ENCODE measurements at regions not wholly inside any gene's neighbourhood (a gene's known extent, or its start where the extent isn't known, plus 50 kb on each side); places are given as distances from the start of the nearest gene placed in this dataset.

- H3K27ac Mint-ChIP-seq (ENCODE audit: unreplicated experiment) = no peak overlapping the region
- TF ChIP-seq CTCF (IDR thresholded peaks at IDR 0.05) = no peak
- H3K9me3 Mint-ChIP-seq (ENCODE audit: low read depth) = no peaks in the 10 kb centered on the region
- H3K36me3 Mint-ChIP-seq (ENCODE audit: low read depth) = no peaks in the 10 kb centered on the region
- H3K27me3 Mint-ChIP-seq (ENCODE audit: low read depth) = peaks cover 25% of the 10 kb centered on the region
- H3K4me1 Mint-ChIP-seq (ENCODE audit: low read depth) = no peaks in the 10 kb centered on the region
- no peak overlapping the region for H3K4me3 Mint-ChIP-seq (ENCODE audit: unreplicated experiment)
- no peak for DNase-seq (ENCODE audit: low spot score)
These were observed 268.3 kb upstream of the OR4E1 start for GRCh38 chr14:21941885-21942284.

- DNase-seq (ENCODE audit: low spot score) = no peak
These were observed 267.6 kb upstream of the OR4E1 start for GRCh38 chr14:21940887-21941856.

GRCh38 chr14:21939836-21940235, 266.2 kb upstream of the OR4E1 start:
- DNase-seq (ENCODE audit: low spot score) = no peak
- H3K27ac Mint-ChIP-seq (ENCODE audit: unreplicated experiment) = no peak overlapping the region
- no peaks in the 10 kb centered on the region for H3K36me3 Mint-ChIP-seq (ENCODE audit: low read depth)
- H3K27me3 Mint-ChIP-seq (ENCODE audit: low read depth) = peaks cover 18% of the 10 kb centered on the region
- H3K9me3 Mint-ChIP-seq (ENCODE audit: low read depth) = no peaks in the 10 kb centered on the region
- no peaks in the 10 kb centered on the region for H3K4me1 Mint-ChIP-seq (ENCODE audit: low read depth)
- no peak overlapping the region for H3K4me3 Mint-ChIP-seq (ENCODE audit: unreplicated experiment)
- no peak for TF ChIP-seq CTCF (IDR thresholded peaks at IDR 0.05)

More at GRCh38 chr14:21940887-21941856, 267.6 kb upstream of the OR4E1 start:
- TF ChIP-seq CTCF (IDR thresholded peaks at IDR 0.05) = peak; percentile 50
- Mint-ChIP-seq H3K27me3 (ENCODE audit: low read depth) (peaks cover 24% of the 10 kb centered on the region), H3K4me3 (ENCODE audit: unreplicated experiment) (no peak overlapping the region), H3K9me3 (ENCODE audit: low read depth) (no peaks in the 10 kb centered on the region), H3K4me1 (ENCODE audit: low read depth) (no peaks in the 10 kb centered on the region), H3K36me3 (ENCODE audit: low read depth) (no peaks in the 10 kb centered on the region), H3K27ac (ENCODE audit: unreplicated experiment) (no peak overlapping the region)

- Mint-ChIP-seq H3K4me3 (ENCODE audit: unreplicated experiment) (no peak overlapping the region), H3K27me3 (ENCODE audit: low read depth) (peaks cover 21% of the 10 kb centered on the region), H3K4me1 (ENCODE audit: low read depth) (no peaks in the 10 kb centered on the region), H3K9me3 (ENCODE audit: low read depth) (no peaks in the 10 kb centered on the region), H3K36me3 (ENCODE audit: low read depth) (no peaks in the 10 kb centered on the region), H3K27ac (ENCODE audit: unreplicated experiment) (no peak overlapping the region)
- no peak for DNase-seq (ENCODE audit: low spot score)
- TF ChIP-seq CTCF (IDR thresholded peaks at IDR 0.05) = no peak
These were observed 264.4 kb upstream of the OR4E1 start for GRCh38 chr14:21937996-21938395.

GRCh38 chr14:21933681-21934080, 260.1 kb upstream of the OR4E1 start:
- peaks cover 20% of the 10 kb centered on the region for H3K27me3 Mint-ChIP-seq (ENCODE audit: low read depth)
- no peaks in the 10 kb centered on the region for H3K4me1 Mint-ChIP-seq (ENCODE audit: low read depth)
- DNase-seq (ENCODE audit: low spot score) = no peak
- H3K4me3 Mint-ChIP-seq (ENCODE audit: unreplicated experiment) = no peak overlapping the region
- no peak overlapping the region for H3K27ac Mint-ChIP-seq (ENCODE audit: unreplicated experiment)
- TF ChIP-seq CTCF (IDR thresholded peaks at IDR 0.05) = peak; percentile 49
- no peaks in the 10 kb centered on the region for H3K36me3 Mint-ChIP-seq (ENCODE audit: low read depth)
- H3K9me3 Mint-ChIP-seq (ENCODE audit: low read depth) = no peaks in the 10 kb centered on the region
